HG03460 (cell line): ENCODE measurements at regions not wholly inside any gene's neighbourhood (a gene's known extent, or its start where the extent isn't known, plus 50 kb on each side); places are given as distances from the start of the nearest gene placed in this dataset.
A peak's percentile ranks its signal among the peaks of the same experiment; 100 is the strongest.

ENCODE experiments used
- ATAC-seq: cut with Tn5 transposase; IDR thresholded peaks from one replicate; pipeline ENCODE4 v1.9.1; 2021; ENCODE audit not compliant: unreplicated experiment

- no peak for ATAC-seq
Observed at GRCh38 chr9:103755441-103755840, 338.7 kb upstream of the SMC2 start.

GRCh38 chr9:103755986-103756385 is 338.1 kb upstream of the SMC2 start:
- no peak for ATAC-seq

- no peak for ATAC-seq
Observed at GRCh38 chr9:103757062-103757461, 337.0 kb upstream of the SMC2 start.

GRCh38 chr9:103761466-103761865 is 332.6 kb upstream of the SMC2 start:
- ATAC-seq: no peak

- ATAC-seq: peak; percentile 95
Observed at GRCh38 chr9:103789686-103790085, 304.4 kb upstream of the SMC2 start.

GRCh38 chr9:103798620-103799019 is 295.5 kb upstream of the SMC2 start:
- ATAC-seq: peak; percentile 100

GRCh38 chr9:103799959-103800358 is 294.1 kb upstream of the SMC2 start:
- ATAC-seq: no peak

- no peak for ATAC-seq
Observed at GRCh38 chr9:103802068-103802467, 292.0 kb upstream of the SMC2 start.

- no peak for ATAC-seq
Observed at GRCh38 chr9:103803245-103803644, 290.9 kb upstream of the SMC2 start.

GRCh38 chr9:103804077-103804735 is 289.9 kb upstream of the SMC2 start:
- ATAC-seq: no peak

GRCh38 chr9:103809745-103810144 is 284.4 kb upstream of the SMC2 start:
- ATAC-seq: no peak

- no peak for ATAC-seq
Observed at GRCh38 chr9:103811462-103811861, 282.6 kb upstream of the SMC2 start.

- no peak for ATAC-seq
Observed at GRCh38 chr9:103816146-103816545, 278.0 kb upstream of the SMC2 start.

- ATAC-seq: no peak
Observed at GRCh38 chr9:103819936-103820335, 274.2 kb upstream of the SMC2 start.

GRCh38 chr9:103821115-103821514 is 273.0 kb upstream of the SMC2 start:
- ATAC-seq: no peak

GRCh38 chr9:103837940-103838339 is 256.2 kb upstream of the SMC2 start:
- no peak for ATAC-seq

- ATAC-seq: no peak
Observed at GRCh38 chr9:103839197-103839596, 254.9 kb upstream of the SMC2 start.

GRCh38 chr9:103867886-103868285 is 226.2 kb upstream of the SMC2 start:
- ATAC-seq: no peak

GRCh38 chr9:103872811-103873210 is 221.3 kb upstream of the SMC2 start:
- no peak for ATAC-seq

- ATAC-seq: no peak
Observed at GRCh38 chr9:103881419-103881818, 212.7 kb upstream of the SMC2 start.

GRCh38 chr9:103889989-103890388 is 204.1 kb upstream of the SMC2 start:
- no peak for ATAC-seq

- no peak for ATAC-seq
Observed at GRCh38 chr9:103894184-103894583, 199.9 kb upstream of the SMC2 start.

GRCh38 chr9:103898550-103898949 is 195.6 kb upstream of the SMC2 start:
- ATAC-seq: no peak
